Ramos (cell line): ENCODE measurements at regions not wholly inside any gene's neighbourhood (a gene's known extent, or its start where the extent isn't known, plus 50 kb on each side); places are given as distances from the start of the nearest gene placed in this dataset.

Experiments
- in situ Hi-C: fragments of 300-500 bp; cut with MboI; formaldehyde crosslinking; loops from one replicate; pipeline ENCODE4 v1.14.3; 2022; ENCODE audit warnings: low sequenced_read_pairs; ENCODE audit not compliant: unreplicated experiment

GRCh38 chr12:60920841-60921495 is 1325.1 kb downstream of the SLC16A7 start:
- in situ Hi-C loops = no loop called here

DNA sequence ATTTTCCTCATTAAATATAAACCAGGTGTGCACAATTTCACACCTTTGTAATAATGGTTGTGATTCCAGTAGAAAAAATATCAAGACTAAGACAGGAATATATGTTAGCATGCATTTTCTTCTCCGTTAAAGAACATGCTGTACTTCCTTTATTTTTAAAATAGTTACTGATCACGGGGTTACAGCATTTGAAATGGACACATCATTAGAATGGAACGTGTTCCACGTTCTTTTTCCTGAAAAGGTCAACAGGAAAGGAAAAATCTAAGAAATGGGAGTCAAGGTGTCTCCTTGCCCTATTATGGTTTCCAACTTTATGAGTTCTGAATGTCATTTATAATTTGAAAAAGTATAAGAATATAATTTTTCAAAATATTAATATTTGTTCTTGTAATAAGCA is 1325.7 kb downstream of the SLC16A7 start:
- in situ Hi-C loops = no loop called here

DNA sequence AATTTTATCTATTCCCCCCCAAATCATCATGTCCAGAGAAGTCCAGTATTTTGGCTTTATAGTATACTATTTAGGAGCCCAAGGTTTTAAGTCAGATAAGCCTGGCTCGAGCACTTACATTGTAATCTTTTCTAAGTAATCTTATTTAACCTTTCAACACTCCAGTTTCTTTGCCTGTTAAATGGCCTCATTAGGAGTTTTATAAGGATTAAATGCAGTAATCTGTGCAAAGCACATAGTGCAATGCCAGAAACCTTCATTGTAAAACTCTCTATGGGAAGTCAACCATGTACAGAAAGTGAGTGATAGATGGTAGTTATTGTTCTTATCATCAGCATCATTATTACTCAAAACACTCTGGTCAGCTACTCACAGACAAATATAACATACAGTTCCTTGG is 1330.4 kb downstream of the SLC16A7 start:
- in situ Hi-C loops = no loop called here

DNA sequence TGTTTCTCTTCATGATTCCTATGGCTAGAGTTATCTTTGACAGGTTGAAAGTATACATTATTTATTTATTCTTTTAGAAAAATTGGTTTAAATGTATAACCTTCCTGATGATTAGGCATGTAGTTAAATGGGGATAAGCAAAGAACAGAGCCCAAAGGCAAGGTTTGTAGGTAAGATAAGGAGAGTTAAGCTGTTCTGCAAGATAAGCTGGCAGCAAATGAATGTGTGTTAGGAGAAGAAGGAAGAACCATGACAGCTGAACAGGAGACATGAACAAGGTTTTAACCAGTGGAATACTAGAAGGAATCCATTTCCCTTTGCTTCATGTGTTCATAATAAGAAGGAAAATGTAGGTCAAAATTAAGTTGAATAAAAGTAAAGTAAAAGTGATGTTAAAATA is 1330.1 kb upstream of the USP15 start:
- in situ Hi-C loops = no loop called here

- in situ Hi-C loops = no loop called here
Measured at GRCh38 chr12:60935981-60936761, 1324.0 kb upstream of the USP15 start.

- in situ Hi-C loops = no loop called here
Measured at GRCh38 chr12:60947533-60947932, 1312.7 kb upstream of the USP15 start.

DNA sequence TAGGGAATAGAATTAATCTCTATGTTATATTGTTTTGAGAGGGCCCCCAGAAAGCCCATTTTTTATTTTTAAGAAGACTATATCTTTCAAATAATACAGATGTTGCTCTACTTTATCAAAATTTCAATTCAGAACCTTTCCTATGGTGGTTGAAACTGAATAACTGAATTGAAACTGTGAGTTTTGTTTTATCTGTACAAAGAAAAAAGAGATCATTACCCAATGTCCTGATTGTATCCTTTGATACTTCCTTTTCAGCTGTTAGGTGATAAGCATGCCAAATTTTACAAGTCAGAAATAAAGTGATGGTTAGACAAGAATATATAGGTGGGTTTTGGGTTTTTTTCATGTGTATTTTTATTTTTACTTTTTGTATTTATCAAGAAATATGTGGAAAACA is 1293.1 kb upstream of the USP15 start:
- in situ Hi-C loops = no loop called here

- in situ Hi-C loops = no loop called here
Measured at GRCh38 chr12:60977966-60978365, 1282.2 kb upstream of the USP15 start.

DNA sequence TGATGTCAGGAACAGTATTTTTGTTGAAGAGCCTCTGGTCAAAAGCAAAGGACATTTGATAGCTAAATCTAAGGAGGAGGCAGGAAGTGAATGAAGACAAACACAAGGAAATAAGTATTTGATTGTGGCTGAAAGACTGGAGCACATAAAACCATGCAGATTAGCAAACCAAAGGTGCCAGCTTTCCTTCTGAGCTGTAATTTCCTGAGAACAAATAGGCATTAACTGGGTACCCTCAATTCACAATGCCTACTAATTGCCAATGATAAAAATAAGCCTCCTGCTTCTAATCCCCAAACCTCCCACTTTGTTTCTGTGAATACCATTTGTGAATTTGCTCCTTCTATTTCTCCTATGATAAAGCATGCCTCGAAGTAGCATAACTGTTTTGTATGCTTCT is 1279.6 kb upstream of the USP15 start:
- in situ Hi-C loops = no loop called here

DNA sequence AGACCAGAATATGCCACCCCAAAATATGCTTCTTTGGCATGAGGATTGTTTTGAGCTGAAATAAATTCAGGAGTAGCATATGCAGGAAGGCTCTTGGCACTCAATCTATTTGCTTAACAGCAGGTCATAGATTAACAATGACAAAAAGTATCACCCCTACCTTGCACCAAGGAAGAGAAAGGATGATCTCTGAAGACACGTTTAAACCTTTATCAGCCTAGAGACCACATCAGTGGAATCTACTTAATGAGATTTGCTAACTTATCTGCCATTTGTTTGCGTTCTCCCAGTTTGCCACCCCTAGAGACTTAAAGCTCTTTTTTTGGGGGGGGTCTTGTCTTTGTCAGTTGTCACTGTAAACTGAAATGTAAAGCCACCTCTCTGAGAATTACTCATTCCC is 1278.7 kb upstream of the USP15 start:
- in situ Hi-C loops = no loop called here

- in situ Hi-C loops = no loop called here
Measured at GRCh38 chr12:60992087-60992486, 1268.1 kb upstream of the USP15 start.

DNA sequence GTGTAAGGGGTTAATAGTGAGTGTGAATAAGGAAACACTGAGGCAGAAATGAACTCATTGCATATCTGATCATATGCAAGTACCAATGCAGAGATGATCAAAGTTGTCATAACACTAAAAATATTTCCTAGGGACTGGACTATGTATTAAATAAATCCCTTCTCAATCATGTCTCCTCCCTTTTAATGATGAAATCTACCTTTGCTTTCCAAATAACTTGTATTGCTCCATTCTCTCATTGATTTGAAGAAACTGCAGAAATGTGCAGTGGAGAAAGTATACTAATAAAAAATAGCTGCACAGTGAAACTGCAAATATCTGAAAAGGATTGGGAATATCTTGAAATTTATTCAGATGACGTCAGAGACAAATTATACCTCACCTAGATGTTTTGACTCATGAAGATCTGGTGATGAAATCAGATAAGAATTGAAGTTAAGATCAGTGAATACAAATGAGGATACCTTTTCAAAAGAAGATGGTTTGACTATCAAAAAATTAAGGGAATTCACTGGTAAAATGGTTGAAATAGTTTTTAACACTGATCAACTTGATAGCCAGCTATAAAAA is 1264.9 kb upstream of the USP15 start:
- in situ Hi-C loops = no loop called here

GRCh38 chr12:60997869-60998378 is 1262.3 kb upstream of the USP15 start:
- in situ Hi-C loops = no loop called here

GRCh38 chr12:61009192-61009591 is 1251.0 kb upstream of the USP15 start:
- in situ Hi-C loops = no loop called here

GRCh38 chr12:61011767-61012423 is 1248.3 kb upstream of the USP15 start:
- in situ Hi-C loops = no loop called here

DNA sequence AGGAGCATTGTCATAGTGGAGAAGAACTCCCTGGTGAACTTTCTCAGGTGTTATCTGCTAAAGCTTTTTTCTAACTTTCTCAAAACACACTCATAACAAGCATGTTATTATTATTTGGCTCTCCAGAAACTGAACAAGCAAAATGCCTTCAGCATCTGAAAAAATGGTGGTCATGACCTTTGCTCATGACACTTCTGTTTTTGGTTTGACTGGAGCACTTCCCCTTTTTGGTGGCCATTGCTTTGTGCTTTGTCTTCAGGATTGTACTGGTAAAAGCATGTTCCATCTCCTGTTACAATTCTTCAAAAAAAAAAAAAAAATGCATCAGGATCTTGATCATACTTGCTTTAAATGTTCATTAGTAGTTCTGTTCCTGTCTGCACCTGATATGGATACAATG is 1241.6 kb upstream of the USP15 start:
- in situ Hi-C loops = no loop called here

DNA sequence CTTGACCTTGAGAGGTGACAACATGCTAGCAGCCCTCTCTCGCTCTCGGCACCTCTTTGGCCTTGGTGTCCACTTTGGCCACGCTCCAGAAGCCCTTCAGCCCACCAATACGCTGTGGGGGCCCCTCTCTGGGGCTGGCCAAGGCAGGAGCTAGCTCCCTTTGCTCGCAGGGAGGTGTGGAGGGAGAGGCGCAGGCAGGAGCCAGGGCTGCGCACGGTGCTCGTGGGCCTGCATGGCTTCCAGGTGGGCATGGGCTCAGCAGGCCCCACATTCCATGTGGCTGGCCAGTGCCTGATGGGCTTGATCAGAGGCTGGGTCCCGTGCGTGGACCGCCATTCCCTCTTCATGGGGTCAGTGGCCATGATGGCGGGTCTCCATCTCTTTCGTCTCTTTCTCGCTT is 1237.0 kb upstream of the USP15 start:
- in situ Hi-C loops = no loop called here

- in situ Hi-C loops = no loop called here
Measured at GRCh38 chr12:61029516-61029915, 1230.7 kb upstream of the USP15 start.

- in situ Hi-C loops = no loop called here
Measured at GRCh38 chr12:61037792-61038191, 1222.4 kb upstream of the USP15 start.

- in situ Hi-C loops = no loop called here
Measured at GRCh38 chr12:61043838-61044237, 1216.4 kb upstream of the USP15 start.

- in situ Hi-C loops = no loop called here
Measured at GRCh38 chr12:61044766-61045165, 1215.4 kb upstream of the USP15 start.
